M059J (cell line): ENCODE measurements at regions not wholly inside any gene's neighbourhood (a gene's known extent, or its start where the extent isn't known, plus 50 kb on each side); places are given as distances from the start of the nearest gene placed in this dataset.

ENCODE experiments used
- DNase-seq: peaks from one replicate; pipeline ENCODE4 v3.0.0-alpha.2; 2012; ENCODE audit warnings: low read depth

- DNase-seq, result no peak
Measured at GRCh38 chr15:97688886-97689285, 271.6 kb upstream of the ARRDC4 start.

- no peak for DNase-seq
Measured at GRCh38 chr15:97691078-97691477, 269.4 kb upstream of the ARRDC4 start.

- no peak for DNase-seq
Measured at GRCh38 chr15:97691799-97692198, 268.7 kb upstream of the ARRDC4 start.

- no peak for DNase-seq
Measured at GRCh38 chr15:97692301-97693015, 268.0 kb upstream of the ARRDC4 start.

DNA sequence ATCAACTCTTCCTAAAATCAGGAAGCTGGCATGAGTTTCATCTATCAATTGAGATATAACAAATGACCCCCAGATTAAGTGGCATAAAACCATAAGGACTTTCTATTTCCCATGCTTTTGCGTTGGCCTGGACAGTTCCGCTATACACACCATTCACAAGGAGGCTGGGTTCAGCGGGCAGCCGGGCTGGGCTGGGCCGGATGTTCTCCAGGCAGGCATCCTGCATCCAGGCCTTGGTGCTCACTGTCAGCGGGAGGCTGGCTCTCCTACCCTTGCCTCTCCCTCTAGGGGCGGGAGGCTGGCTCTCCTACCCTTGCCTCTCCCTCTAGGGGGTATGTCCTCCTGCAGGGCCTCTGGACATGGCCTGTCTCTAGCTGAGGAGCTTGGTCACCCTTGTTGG, 266.0 kb upstream of the ARRDC4 start:
- no peak for DNase-seq

DNA sequence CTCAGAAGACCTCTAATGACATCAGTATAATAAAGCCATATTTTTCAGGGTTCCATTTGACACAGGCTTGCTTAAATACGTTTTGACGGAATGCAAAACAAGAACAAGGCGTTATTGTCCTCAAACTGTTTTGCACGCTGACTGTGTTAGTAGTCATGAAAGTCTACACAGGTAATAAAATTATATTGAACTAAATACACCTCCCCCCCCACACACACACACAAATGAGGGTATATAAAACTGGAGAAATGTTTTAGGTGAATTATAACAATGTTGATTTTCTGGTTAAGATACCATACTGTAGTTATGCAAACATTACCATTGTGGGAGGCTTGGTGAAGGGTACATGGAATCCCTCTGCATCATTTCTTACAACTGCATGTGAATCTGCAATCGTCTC, 257.1 kb upstream of the ARRDC4 start:
- no peak for DNase-seq

GRCh38 chr15:97706059-97706458, 254.4 kb upstream of the ARRDC4 start:
- DNase-seq, result no peak

DNA sequence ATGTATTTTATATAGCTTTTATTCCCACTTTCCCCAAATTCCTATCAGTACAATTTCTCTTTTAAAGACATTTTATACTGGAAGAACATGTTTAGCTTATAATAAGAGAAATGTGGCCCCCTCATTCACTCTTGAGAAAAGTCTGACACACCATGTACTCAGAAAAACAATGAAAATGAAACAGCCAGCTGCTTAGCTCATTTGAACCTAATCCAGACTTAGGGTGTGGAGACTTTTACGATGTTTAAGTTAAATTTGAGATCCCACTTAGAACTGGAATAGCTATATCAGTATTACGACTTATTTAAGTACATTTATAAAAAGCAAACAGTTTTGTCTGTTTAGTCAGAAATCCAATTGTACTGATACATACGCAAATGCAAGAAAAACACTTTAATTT, 252.3 kb upstream of the ARRDC4 start:
- DNase-seq, result no peak

DNA sequence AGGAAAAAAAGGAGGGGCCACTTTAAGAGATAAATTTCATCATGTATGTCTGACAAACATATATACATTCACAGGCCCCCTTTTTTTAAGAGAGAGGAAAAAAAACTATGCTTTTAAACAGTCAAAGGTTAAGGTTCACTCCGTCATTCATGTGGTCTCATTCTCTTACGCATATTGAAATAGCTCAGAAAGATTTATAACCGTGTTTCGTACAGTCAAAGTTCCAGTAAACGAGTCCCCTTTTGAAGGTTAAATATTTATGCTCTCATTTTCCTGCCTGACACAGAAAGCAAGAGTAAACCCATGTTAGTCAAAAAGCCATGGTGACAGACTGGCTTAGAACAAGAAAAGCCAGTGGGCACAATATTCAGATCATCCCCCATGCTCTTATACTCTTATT, 248.0 kb upstream of the ARRDC4 start:
- DNase-seq, result no peak

GRCh38 chr15:97717806-97718205, 242.7 kb upstream of the ARRDC4 start:
- no peak for DNase-seq

- no peak for DNase-seq
Measured at GRCh38 chr15:97718509-97718908, 242.0 kb upstream of the ARRDC4 start.

GRCh38 chr15:97728791-97729190, 231.7 kb upstream of the ARRDC4 start:
- no peak for DNase-seq

- DNase-seq, result no peak
Measured at GRCh38 chr15:97729270-97729669, 231.2 kb upstream of the ARRDC4 start.

DNA sequence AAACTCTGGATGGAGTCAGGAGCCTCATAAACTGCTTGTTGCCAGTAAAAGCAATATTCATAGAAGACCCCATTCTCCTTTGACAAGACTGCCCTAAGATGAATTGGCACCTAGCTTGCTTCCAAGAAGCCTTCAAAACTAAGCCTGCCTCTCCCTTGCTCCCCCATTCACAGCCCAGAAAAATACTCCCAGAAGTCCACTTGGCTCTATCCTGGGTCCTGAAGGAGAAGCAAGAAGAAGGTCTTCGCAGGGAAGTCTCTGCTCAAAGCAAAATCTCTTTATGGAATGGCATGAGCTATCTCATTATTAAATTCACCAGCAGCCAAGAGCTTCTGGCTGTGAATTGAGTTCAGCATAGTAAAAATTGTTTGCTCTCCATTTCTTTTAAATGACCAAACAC, 230.2 kb upstream of the ARRDC4 start:
- no peak for DNase-seq

DNA sequence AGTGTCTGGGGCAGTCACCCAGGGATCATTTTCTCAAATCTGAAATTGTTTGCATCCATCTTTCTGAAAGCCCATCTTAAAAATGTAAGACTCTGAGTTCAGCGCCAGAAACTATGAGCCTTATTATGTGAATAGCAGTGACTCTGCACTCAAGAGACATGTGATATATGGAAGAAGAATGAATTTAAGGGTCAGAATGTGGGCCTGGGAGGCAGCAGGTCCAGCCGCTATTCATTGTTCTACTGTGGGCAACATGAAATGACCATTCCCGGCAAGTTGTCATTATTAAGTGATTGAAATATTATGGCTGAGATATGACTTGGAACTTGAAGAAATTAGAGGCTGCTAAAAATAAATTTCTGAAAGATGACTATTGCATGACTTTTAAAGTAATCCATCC, 228.6 kb upstream of the ARRDC4 start:
- no peak for DNase-seq

GRCh38 chr15:97733373-97733772, 227.1 kb upstream of the ARRDC4 start:
- no peak for DNase-seq

GRCh38 chr15:97736748-97737147, 223.8 kb upstream of the ARRDC4 start:
- DNase-seq, result no peak

DNA sequence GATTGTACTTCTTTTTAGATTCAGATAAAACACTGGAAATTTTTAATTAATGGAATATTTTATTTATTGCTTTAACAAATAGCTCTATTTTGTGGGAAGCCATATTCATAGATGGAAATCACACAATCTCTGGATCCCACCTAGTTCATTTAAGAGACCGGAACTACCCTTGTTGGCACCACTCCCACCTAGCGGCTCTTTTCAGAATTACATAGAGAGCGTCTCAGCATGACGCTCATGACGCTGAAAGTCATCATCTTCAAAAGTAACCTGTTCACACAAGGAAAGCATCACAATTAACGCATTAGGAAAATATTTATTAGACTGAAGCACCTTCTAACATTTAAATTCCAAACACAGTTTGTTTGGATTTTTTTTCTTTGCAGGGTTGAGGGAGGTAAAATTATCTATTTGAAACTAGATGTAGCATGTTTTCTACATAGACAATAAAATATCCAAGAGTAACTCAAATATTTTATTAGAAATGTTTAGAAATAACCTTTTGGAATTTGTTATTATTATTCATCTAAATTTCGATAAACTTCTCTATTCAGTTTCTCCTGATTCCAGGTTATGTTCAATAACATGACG, 214.9 kb upstream of the ARRDC4 start:
- DNase-seq, result peak; percentile 34

- peak; percentile 9 for DNase-seq
Measured at GRCh38 chr15:97747342-97747741, 213.2 kb upstream of the ARRDC4 start.

DNA sequence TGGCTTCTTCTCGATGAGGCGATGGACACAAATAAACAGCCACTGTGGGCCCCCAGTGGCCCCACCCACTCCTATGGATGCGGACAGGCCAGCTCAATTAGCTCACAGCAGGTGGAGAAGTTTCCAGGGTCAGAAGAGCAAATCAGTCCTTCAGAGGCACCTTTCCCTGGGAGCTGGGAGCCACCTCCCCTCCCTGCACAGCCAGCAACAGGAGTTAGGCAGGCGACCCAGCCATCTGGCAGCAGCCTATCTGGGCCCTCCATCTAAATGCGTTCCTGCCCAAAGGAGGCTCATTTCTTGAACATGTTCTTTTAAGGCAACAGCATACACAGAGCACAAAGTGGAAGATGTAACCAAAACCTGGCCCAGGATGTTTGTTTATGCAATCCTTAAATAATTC, 211.9 kb upstream of the ARRDC4 start:
- no peak for DNase-seq

DNA sequence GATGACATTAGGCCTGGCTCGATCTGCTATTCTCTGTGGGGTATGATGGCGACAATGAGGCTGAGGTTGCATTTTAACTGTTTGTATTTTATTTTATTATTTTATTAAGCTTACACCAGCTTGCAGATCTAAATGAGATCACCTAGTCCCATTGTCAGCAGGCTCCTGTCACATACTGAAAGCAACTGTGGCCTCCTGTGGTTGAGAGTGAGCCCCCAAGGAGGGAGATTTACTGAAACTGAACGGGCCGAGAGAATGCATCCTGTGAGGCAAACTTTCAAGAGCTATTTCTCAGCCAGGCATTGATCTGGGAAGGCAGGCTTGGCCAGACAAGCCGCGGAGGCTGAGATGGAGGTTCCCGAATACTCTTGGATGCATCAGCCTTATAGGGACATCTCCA, 210.4 kb upstream of the ARRDC4 start:
- DNase-seq, result no peak

DNA sequence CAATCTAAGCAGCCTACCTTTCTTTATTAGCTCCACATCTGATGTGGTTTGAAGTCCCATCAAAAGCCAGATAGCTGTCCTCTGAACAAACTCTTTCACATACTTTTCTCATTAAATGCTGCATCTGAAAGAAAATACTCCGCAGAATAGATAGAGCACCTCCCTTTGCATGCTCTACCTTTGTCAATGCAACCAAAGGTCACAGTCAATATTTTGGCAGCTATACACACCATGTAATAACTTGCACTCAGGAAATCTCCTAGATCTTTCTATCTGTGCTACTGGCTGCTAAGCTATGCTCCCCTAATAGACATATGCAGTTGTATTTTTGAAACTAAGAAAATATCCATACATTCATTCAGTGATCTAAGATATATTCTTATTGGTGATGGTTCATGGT, 204.8 kb upstream of the ARRDC4 start:
- DNase-seq, result no peak

GRCh38 chr15:97759363-97759762, 201.1 kb upstream of the ARRDC4 start:
- peak; percentile 63 for DNase-seq

DNA sequence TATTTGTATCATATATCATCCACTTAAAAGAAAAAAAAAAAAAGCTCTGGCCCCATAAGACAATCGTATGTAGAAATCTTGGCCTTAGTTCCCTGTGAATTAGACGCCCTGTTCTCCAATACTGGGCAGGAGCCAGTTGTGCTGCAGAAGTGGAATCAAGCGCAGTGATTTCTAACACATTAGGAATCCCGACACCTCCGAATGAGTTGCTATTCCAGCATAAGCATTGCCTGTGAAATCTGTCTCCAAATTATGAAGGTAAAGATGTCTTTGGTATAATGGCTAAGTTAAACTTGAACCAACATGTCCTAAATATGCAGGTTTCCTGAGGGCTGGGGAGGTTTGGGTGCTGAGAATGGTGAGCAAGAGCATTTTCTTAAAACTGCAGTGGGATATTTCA, 199.4 kb upstream of the ARRDC4 start:
- no peak for DNase-seq
